ENCODE measurements at regions not wholly inside any gene's neighbourhood (a gene's known extent, or its start where the extent isn't known, plus 50 kb on each side); places are given as distances from the start of the nearest gene placed in this dataset.

DNA sequence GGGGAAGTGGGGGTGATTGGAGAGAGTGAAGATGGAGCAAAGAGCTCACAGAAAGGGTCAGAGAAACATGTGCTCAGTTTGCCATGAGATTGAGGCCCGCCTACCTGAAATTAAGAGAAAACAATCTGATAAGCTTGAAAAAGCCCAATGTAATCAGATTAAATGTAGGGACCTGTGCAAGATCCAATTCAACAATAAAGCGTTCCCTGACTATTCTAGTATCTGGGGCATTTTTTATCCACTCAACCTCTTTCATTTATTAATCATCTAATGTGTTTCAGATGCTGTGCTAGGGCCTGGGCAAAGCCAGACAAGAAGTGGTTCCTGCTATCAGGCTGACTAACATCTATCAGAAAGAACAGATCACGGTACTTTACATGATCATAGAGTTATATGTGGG lies 238.4 kb upstream of the MYO3A start:
- DNase-seq (ENCODE audit: low read depth) = no peak
- TF ChIP-seq, protein P1, sequence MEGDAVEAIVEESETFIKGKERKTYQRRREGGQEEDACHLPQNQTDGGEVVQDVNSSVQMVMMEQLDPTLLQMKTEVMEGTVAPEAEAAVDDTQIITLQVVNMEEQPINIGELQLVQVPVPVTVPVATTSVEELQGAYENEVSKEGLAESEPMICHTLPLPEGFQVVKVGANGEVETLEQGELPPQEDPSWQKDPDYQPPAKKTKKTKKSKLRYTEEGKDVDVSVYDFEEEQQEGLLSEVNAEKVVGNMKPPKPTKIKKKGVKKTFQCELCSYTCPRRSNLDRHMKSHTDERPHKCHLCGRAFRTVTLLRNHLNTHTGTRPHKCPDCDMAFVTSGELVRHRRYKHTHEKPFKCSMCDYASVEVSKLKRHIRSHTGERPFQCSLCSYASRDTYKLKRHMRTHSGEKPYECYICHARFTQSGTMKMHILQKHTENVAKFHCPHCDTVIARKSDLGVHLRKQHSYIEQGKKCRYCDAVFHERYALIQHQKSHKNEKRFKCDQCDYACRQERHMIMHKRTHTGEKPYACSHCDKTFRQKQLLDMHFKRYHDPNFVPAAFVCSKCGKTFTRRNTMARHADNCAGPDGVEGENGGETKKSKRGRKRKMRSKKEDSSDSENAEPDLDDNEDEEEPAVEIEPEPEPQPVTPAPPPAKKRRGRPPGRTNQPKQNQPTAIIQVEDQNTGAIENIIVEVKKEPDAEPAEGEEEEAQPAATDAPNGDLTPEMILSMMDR (IDR thresholded peaks at IDR 0.05; ENCODE audit: low read length, missing control alignments) = no peak
- H3K4me3 ChIP-seq (replicated peaks; ENCODE audit: low read depth, low read length) = no peak overlapping the region

DNA sequence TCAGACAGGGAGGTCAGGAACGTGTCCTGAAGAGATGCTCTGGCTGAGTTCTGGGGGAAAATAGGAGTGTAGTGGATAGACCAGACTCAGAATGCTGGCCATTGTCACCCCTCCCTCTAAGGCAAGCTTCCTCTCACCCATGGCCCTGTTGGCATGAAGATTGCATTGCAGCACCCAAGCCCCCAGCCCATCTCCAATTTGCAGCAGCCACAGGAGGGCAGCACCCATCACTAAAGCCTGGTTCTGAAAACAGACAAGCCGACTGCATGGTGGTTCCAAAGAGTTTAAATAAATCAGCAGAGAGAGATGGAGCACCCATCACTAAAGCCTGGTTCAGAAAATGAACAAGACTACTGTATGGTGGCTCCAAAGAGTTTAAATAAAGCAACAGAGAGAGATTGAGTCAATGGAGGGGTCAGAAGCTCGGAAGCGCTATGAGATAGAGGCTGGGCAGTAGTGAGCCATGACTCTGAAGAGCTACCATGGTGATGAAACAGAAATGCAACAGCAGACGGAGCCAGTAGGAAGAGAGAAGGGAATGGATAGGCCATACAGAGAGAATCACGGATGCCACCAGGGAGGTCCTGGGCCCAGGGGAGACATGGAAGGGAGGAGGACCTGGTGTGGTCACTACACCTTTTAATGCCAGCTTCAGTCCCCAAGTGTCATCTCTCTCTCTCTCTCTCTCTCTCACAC lies 237.9 kb upstream of the MYO3A start:
- no peak for DNase-seq (ENCODE audit: low read depth)
- TF ChIP-seq, protein P1 (IDR thresholded peaks at IDR 0.05; ENCODE audit: low read length, missing control alignments) = peak; percentile 8
- no peak overlapping the region for H3K4me3 ChIP-seq (replicated peaks; ENCODE audit: low read depth, low read length)

DNA sequence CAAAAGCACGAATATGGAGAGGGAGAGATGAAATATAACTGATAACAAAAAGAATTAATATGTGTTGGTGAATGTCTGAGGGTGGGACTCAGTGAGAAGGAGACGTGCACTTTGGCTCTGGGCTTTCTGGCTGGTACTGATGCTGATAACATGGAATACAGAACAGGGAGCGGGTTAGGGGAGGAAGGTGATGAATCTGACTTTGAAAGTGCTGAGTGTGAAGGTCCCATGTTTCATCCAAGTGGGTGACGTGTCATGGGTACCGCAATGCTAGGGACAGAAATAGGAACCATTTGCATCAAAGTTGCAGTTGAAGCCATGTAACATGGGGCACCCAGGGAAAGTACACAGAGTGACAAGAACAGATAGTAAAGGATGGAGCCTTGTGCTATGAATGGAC lies 236.6 kb upstream of the MYO3A start:
- H3K4me3 ChIP-seq (replicated peaks; ENCODE audit: low read depth, low read length) = no peak overlapping the region
- TF ChIP-seq, protein P1 (IDR thresholded peaks at IDR 0.05; ENCODE audit: low read length, missing control alignments) = no peak
- no peak for DNase-seq (ENCODE audit: low read depth)

DNA sequence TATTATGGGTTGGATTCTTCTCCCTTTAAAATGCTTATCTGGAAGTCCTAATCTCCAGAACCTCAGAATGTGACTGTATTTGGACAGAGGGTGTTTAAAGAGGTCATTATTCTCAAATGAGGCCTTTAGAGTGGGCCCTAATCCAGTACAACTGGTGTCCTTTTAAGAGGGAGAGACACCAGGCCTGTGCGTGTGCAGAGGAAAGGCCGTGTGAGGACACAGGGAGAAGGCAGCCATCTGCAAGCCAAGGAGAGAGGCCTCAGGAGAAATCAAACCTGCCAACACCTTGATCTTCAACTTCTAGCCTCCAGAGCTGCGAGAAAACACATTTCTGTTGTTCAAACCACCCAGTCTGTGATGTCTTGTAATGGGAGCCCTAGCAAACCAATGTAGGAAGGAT lies 235.4 kb upstream of the MYO3A start:
- TF ChIP-seq, protein P1 (IDR thresholded peaks at IDR 0.05; ENCODE audit: low read length, missing control alignments) = no peak
- H3K4me3 ChIP-seq (replicated peaks; ENCODE audit: low read depth, low read length) = no peak overlapping the region
- no peak for DNase-seq (ENCODE audit: low read depth)

DNA sequence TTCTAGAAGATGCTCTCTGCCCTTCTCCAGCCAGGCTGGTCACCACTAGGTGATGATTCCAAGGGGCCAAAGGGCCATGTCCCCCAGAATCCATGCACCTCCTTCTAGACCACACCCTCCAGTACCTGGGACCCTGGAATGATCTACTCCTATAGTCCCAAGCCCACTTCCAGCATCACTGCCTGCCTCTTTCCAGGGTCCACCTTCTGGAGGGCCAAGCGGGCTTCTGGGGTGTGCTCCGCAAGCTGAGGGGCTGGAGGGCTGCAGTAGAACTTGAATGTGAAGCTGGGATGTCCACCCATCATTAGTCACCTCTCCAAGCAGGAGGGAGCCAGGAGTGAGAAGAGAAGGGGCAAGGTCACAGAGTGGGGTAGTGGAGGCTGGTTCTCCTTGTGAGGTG lies 234.4 kb upstream of the MYO3A start:
- DNase-seq (ENCODE audit: low read depth) = no peak
- H3K4me3 ChIP-seq (replicated peaks; ENCODE audit: low read depth, low read length) = no peak overlapping the region
- TF ChIP-seq, protein P1 (IDR thresholded peaks at IDR 0.05; ENCODE audit: low read length, missing control alignments) = no peak

DNA sequence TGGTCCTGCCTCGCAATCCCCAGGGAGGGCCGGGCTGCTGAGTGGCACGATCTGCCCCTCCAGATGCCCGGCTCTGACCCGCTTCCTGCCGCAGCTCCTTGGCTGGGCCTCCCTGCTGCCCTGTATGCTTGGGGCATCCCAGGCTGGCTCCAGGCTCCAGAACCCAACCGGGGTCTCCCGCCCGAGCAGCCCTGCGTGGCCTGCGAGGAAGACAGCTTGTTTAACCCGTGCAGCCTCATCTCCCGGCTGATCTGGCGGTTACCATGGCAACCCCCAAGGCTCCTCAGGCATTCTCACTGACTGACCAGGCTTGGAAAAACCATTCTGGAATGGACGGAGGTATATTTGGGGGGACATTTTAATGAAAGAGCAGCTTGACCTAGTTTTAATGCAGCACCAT lies 232.4 kb upstream of the MYO3A start:
- no peak overlapping the region for H3K4me3 ChIP-seq (replicated peaks; ENCODE audit: low read depth, low read length)
- TF ChIP-seq, protein P1 (IDR thresholded peaks at IDR 0.05; ENCODE audit: low read length, missing control alignments) = no peak
- DNase-seq (ENCODE audit: low read depth) = no peak

DNA sequence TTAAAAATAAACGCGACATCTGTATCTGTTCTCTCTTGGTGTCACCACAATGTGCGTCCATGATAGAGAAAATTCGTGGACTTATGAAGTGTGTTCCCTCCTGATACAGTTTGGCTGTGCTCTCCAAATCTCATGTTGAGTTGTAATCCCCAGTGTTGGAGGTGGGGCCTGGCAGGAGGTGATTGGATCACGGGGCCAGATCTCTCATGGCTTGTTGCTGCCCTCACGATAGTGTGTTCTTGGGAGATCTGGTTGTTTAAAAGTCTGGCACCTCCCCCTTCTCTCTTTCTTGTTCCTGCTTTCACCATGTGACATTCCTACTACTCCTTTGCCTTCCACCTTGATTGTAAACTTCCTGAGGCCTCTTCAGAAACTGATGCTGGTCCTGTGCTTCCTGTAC lies 229.4 kb upstream of the MYO3A start:
- DNase-seq (ENCODE audit: low read depth) = no peak
- TF ChIP-seq, protein P1 (IDR thresholded peaks at IDR 0.05; ENCODE audit: low read length, missing control alignments) = no peak
- H3K4me3 ChIP-seq (replicated peaks; ENCODE audit: low read depth, low read length) = no peak overlapping the region
